ENCODE measurements at regions not wholly inside any gene's neighbourhood (a gene's known extent, or its start where the extent isn't known, plus 50 kb on each side); places are given as distances from the start of the nearest gene placed in this dataset.

DNA sequence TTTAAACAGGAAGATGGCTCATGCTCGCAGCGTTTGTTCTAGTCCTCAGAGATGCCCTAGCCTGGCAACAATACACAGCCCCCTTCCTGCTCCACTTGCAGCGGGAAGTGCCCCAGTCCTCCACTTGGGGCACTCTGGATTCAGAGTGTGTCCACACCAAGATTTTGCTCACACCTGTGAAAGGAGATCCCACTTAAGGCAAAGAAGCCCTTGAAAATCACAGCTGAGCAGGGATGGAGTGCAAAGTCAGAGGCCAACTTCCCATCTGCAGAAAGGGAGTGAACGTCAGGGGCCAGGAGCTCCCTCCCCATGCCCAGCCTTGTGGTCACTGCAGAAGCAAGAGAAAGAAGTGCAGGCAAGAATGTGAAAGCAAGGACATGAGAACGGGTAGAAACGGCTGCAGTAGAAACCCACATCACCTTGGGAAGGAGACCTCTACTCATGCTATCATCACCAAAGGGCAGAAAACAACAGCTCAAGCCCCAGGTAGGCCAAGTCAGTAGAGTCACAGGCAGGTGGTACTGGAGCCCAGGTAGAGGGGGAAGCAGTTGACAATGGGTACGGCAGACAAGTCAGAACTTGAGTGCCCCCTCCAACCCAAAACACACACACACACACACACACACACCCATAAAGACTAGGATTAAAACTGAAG is 157.4 kb downstream of the BUD13 start:
- 79% methylated on average over 4 of the region's 7 CpGs for WGBS
- DNase-seq (ENCODE audit: low spot score in 2 of 2) = no peak
- peaks cover 23% of the 10 kb centered on the region for H3K27me3 ChIP-seq
- H3K4me3 ChIP-seq = no peak overlapping the region
- peaks cover 2% of the 10 kb centered on the region for H3K9me3 ChIP-seq
- H3K4me1 ChIP-seq = no peaks in the 10 kb centered on the region
- H3K27ac ChIP-seq = no peak overlapping the region
- H3K36me3 ChIP-seq = no peaks in the 10 kb centered on the region
- TF ChIP-seq EP300 (IDR thresholded peaks at IDR 0.05) = no peak
- TF ChIP-seq POLR2AphosphoS5 (IDR thresholded peaks at IDR 0.05) = no peak
- TF ChIP-seq, protein P1, sequence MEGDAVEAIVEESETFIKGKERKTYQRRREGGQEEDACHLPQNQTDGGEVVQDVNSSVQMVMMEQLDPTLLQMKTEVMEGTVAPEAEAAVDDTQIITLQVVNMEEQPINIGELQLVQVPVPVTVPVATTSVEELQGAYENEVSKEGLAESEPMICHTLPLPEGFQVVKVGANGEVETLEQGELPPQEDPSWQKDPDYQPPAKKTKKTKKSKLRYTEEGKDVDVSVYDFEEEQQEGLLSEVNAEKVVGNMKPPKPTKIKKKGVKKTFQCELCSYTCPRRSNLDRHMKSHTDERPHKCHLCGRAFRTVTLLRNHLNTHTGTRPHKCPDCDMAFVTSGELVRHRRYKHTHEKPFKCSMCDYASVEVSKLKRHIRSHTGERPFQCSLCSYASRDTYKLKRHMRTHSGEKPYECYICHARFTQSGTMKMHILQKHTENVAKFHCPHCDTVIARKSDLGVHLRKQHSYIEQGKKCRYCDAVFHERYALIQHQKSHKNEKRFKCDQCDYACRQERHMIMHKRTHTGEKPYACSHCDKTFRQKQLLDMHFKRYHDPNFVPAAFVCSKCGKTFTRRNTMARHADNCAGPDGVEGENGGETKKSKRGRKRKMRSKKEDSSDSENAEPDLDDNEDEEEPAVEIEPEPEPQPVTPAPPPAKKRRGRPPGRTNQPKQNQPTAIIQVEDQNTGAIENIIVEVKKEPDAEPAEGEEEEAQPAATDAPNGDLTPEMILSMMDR (IDR thresholded peaks at IDR 0.05) = no peak
- TF ChIP-seq POLR2A (IDR thresholded peaks at IDR 0.05) = no peak

DNA sequence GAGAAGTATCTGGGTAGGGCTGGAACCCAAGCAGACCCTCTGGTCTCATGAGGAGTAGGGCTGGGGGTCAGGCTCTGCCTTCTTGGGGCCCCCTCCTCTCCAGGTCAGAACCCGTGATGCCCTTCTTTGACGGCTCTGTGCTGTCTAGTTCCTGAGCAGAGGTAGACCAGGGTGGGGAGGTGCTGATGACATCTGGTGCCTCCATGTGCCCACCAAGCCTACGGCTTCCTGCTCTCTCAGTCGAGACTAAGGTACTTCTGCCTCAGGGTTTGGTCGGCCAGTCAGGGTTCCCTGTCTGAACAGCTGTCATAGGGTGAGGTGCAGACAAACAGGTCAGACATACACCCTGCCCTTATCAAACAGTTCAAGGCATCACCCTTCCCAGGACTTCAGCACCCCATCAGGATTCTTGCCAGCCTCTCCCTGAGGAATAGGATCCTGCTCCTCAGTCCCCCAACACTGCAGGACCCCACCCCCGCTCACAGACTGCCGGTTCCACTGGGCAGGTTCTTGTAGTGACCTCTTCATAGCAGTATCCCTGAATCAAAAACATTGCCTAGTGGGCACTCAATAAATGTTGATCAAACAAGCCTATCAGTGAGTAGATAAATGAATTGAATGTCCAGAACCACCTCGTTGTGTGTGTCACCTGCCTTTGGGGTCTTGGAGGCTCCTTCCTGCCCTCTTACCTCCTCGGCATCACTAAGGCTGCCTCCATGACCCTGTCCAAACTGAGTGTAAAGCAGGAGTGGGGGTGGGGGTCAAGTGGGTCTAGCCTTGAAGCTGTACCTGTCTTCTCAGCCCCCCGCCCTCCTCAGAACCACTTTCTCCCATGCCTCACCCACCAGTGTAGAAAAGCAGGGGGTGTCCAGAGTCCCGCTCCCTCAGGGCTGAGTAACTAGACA is 158.2 kb downstream of the BUD13 start:
- 89% methylated on average over 11 of the region's 11 CpGs for WGBS
- peaks cover 29% of the 10 kb centered on the region for H3K27me3 ChIP-seq
- no peak for DNase-seq (ENCODE audit: low spot score in 2 of 2)

DNA sequence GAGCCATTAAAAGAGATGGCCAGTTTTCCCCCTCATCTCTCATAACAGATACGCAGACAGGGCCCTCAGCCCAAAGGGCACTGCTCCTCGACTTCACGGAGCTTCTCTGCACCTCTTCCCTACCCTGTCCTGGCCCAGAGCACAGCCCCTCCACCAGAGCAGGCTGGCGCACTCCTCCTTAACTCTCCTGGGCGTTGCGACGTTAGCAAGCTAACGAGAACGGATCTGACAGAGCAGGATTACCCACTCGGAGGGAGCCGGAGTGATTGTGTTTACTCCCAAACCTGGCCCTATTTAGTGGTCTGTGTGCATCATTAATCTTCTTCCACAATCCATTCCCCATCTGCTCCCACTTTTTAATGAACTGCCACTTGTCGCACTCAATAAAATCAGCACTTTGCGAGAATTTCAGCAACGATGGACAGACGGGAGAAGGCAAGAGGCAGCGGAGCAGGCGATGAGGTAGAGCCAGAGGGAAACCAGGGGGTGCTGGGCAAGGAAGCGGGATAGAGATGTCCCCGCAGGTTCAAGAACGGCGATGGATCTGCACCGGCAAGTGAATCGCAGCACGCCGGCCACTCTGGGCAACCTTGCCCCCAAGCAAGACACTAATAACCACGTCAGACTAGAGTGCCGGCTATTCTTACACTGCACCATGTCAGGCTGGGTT is 159.4 kb downstream of the BUD13 start:
- 81% methylated on average over 26 of the region's 27 CpGs for WGBS
- no peaks in the 10 kb centered on the region for H3K4me1 ChIP-seq
- DNase-seq (ENCODE audit: low spot score in 2 of 2) = no peak
- no peak overlapping the region for H3K4me3 ChIP-seq
- no peak overlapping the region for H3K27ac ChIP-seq
- H3K36me3 ChIP-seq = no peaks in the 10 kb centered on the region
- peaks cover 31% of the 10 kb centered on the region for H3K27me3 ChIP-seq
- TF ChIP-seq POLR2AphosphoS5 (IDR thresholded peaks at IDR 0.05) = no peak
- H3K9me3 ChIP-seq = peaks cover 2% of the 10 kb centered on the region

More for the DNA sequence above, 158.2 kb downstream of the BUD13 start:
- Histone ChIP-seq H3K4me3 (no peak overlapping the region), H3K4me1 (no peaks in the 10 kb centered on the region), H3K36me3 (no peaks in the 10 kb centered on the region), H3K9me3 (peaks cover 2% of the 10 kb centered on the region), H3K27ac (no peak overlapping the region)
- TF ChIP-seq POLR2A (IDR thresholded peaks at IDR 0.05) (no peak), POLR2AphosphoS5 (IDR thresholded peaks at IDR 0.05) (no peak)
- TF ChIP-seq, protein P1 (IDR thresholded peaks at IDR 0.05) = no peak

DNA sequence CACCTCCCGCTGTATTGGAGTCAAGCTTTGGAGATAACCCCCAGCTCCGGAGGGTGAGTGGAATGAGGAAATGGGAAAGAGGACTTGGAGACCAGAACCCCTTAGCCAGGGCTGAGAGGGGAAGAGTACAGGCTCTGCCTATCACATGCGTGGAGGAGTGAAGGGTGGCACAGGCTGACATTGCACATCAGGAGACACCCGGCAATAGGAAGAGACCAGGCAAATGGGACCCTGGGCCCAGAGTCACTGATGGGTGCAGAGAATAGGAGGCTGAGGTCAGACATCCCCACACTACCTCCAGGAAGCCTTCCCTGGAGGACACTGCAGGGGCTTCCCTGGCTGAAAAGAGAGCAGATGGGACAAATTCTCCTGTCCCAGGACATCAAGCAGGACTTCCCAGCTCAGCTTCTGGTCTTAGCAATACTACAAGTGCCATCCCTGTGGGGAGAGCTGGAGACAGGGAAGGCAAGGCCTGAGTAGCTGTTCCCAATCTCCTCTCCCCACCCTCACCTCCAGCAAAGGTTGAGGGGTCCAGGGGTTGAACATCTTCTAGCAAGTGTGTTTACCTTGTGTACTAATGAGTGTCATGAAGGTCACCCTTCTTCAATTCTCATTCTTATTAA is 160.7 kb downstream of the BUD13 start:
- Histone ChIP-seq H3K4me3 (no peak overlapping the region), H3K36me3 (no peaks in the 10 kb centered on the region), H3K27ac (no peak overlapping the region), H3K27me3 (peaks cover 31% of the 10 kb centered on the region), H3K9me3 (peaks cover 2% of the 10 kb centered on the region), H3K4me1 (no peaks in the 10 kb centered on the region)
- WGBS = 86% methylated on average over 4 of the region's 4 CpGs
- DNase-seq (ENCODE audit: low spot score in 2 of 2) = no peak
- TF ChIP-seq POLR2AphosphoS5 (IDR thresholded peaks at IDR 0.05) (no peak), EP300 (IDR thresholded peaks at IDR 0.05) (no peak), POLR2A (IDR thresholded peaks at IDR 0.05) (no peak)
- TF ChIP-seq, protein P1 (IDR thresholded peaks at IDR 0.05) = no peak

DNA sequence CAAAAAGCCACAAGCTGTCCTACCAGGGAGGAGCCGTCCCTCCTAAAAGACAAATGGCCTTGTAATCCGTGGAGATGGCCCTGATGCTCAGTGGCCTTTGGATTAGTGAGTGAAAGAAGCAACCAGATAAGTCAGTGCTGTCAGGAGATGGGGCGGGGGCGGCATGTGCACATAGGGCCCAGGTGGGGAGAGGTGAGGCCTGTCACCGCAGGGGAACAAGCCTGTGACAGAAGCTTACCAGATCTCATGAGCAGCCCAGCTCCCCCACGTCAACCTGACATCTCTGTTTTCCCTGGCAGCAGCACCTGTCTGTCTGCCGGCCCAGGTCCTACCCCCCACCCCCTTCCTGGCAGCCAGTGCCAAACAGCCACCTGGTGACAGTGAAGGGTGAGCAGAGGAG is 162.6 kb downstream of the BUD13 start:
- DNase-seq (ENCODE audit: low spot score in 2 of 2) = no peak
- TF ChIP-seq, protein P1 (IDR thresholded peaks at IDR 0.05) = no peak
- TF ChIP-seq EP300 (IDR thresholded peaks at IDR 0.05) (no peak), POLR2A (IDR thresholded peaks at IDR 0.05) (no peak), POLR2AphosphoS5 (IDR thresholded peaks at IDR 0.05) (no peak)
- no peaks in the 10 kb centered on the region for H3K36me3 ChIP-seq
- H3K27ac ChIP-seq = no peak overlapping the region
- 75% methylated on average over 4 of the region's 7 CpGs for WGBS
- H3K4me3 ChIP-seq = no peak overlapping the region
- H3K27me3 ChIP-seq = peaks cover 31% of the 10 kb centered on the region
- no peaks in the 10 kb centered on the region for H3K4me1 ChIP-seq
- H3K9me3 ChIP-seq = peaks cover 2% of the 10 kb centered on the region

Measured in suprapubic skin (tissue), 4 donors.